ENCODE measurements at regions not wholly inside any gene's neighbourhood (a gene's known extent, or its start where the extent isn't known, plus 50 kb on each side); places are given as distances from the start of the nearest gene placed in this dataset.
"Not testable (repeated sequence)": the region's sequence is repeated elsewhere in the genome, so short reads cannot be mapped to it uniquely, and the experiment has no call there.

GRCh38 chr7:81042646-81043045 lies 123.8 kb upstream of the SEMA3C start:
- not testable (repeated sequence) for DNase-seq (ENCODE audit: low spot score)

- no peak for DNase-seq (ENCODE audit: low spot score)
These were observed 121.6 kb upstream of the SEMA3C start for GRCh38 chr7:81040496-81040895.

- no peak for DNase-seq (ENCODE audit: low spot score)
These were observed 118.0 kb upstream of the SEMA3C start for GRCh38 chr7:81036871-81037270.

- no peak for DNase-seq (ENCODE audit: low spot score)
These were observed 117.2 kb upstream of the SEMA3C start for GRCh38 chr7:81036057-81036456.

GRCh38 chr7:81031996-81032395 lies 113.1 kb upstream of the SEMA3C start:
- DNase-seq (ENCODE audit: low spot score): no peak

- no peak for DNase-seq (ENCODE audit: low spot score)
These were observed 112.4 kb upstream of the SEMA3C start for GRCh38 chr7:81031243-81031642.

GRCh38 chr7:81030472-81030871 lies 111.6 kb upstream of the SEMA3C start:
- no peak for DNase-seq (ENCODE audit: low spot score)

- DNase-seq (ENCODE audit: low spot score): no peak
These were observed 110.7 kb upstream of the SEMA3C start for GRCh38 chr7:81029511-81029910.

GRCh38 chr7:81025360-81025759 lies 106.5 kb upstream of the SEMA3C start:
- DNase-seq (ENCODE audit: low spot score): peak; percentile 75

- DNase-seq (ENCODE audit: low spot score): no peak
These were observed 96.1 kb upstream of the SEMA3C start for GRCh38 chr7:81014908-81015307.

- no peak for DNase-seq (ENCODE audit: low spot score)
These were observed 95.4 kb upstream of the SEMA3C start for GRCh38 chr7:81014266-81014665.

GRCh38 chr7:81013083-81013817 lies 94.4 kb upstream of the SEMA3C start:
- DNase-seq (ENCODE audit: low spot score): peak; percentile 10

GRCh38 chr7:81008901-81009300 lies 90.0 kb upstream of the SEMA3C start:
- DNase-seq (ENCODE audit: low spot score): no peak

- DNase-seq (ENCODE audit: low spot score): no peak
These were observed 88.2 kb upstream of the SEMA3C start for GRCh38 chr7:81007051-81007450.

- no peak for DNase-seq (ENCODE audit: low spot score)
These were observed 86.4 kb upstream of the SEMA3C start for GRCh38 chr7:81005254-81005653.

GRCh38 chr7:81004098-81004497 lies 85.2 kb upstream of the SEMA3C start:
- no peak for DNase-seq (ENCODE audit: low spot score)

- DNase-seq (ENCODE audit: low spot score): no peak
These were observed 84.5 kb upstream of the SEMA3C start for GRCh38 chr7:81003326-81003725.

GRCh38 chr7:81002421-81002820 lies 83.6 kb upstream of the SEMA3C start:
- DNase-seq (ENCODE audit: low spot score): no peak

- DNase-seq (ENCODE audit: low spot score): no peak
These were observed 80.9 kb upstream of the SEMA3C start for GRCh38 chr7:80999771-81000170.

GRCh38 chr7:80999100-80999499 lies 80.2 kb upstream of the SEMA3C start:
- no peak for DNase-seq (ENCODE audit: low spot score)

- no peak for DNase-seq (ENCODE audit: low spot score)
These were observed 79.0 kb upstream of the SEMA3C start for GRCh38 chr7:80997841-80998240.

- not testable (repeated sequence) for DNase-seq (ENCODE audit: low spot score)
These were observed 77.4 kb upstream of the SEMA3C start for GRCh38 chr7:80996236-80996635.

- no peak for DNase-seq (ENCODE audit: low spot score)
These were observed 72.8 kb upstream of the SEMA3C start for GRCh38 chr7:80991654-80992053.

GRCh38 chr7:80984619-80985018 lies 65.8 kb upstream of the SEMA3C start:
- no peak for DNase-seq (ENCODE audit: low spot score)
